Vagina (tissue), 2 donors: ENCODE measurements at regions not wholly inside any gene's neighbourhood (a gene's known extent, or its start where the extent isn't known, plus 50 kb on each side); places are given as distances from the start of the nearest gene placed in this dataset.

Experiments used
- POLR2A ChIP-seq, 2 donors: fragments of 450-650 bp; IDR thresholded peaks; one replicate each; pipeline ENCODE4 v1.6.1; 2017; ENCODE audit warnings: antibody characterized with exemption in 2 of 2, mild to moderate bottlenecking in 2 of 2, moderate library complexity in 2 of 2
- POLR2AphosphoS5 ChIP-seq, 2 donors: sonication (generic); formaldehyde crosslinking; IDR thresholded peaks; one replicate each; pipeline ENCODE4 v1.9.0; 2017; ENCODE audit warnings: antibody characterized with exemption in 2 of 2, mild to moderate bottlenecking in 2 of 2, low read depth in 1 of 2; ENCODE audit not compliant: insufficient read depth in 1 of 2
- TF ChIP-seq, protein P1 (sequence below), 3 experiments: fragments of 450-650 bp in 2 of 3; fragments of 200-600 bp in 1 of 3; sonication (generic) in 1 of 3; IDR thresholded peaks; one replicate each; pipeline ENCODE4 v1.5.1; 2017 to 2019; ENCODE audit warnings: antibody characterized with exemption in 3 of 3, mild to moderate bottlenecking in 2 of 3, moderate library complexity in 2 of 3

DNA sequence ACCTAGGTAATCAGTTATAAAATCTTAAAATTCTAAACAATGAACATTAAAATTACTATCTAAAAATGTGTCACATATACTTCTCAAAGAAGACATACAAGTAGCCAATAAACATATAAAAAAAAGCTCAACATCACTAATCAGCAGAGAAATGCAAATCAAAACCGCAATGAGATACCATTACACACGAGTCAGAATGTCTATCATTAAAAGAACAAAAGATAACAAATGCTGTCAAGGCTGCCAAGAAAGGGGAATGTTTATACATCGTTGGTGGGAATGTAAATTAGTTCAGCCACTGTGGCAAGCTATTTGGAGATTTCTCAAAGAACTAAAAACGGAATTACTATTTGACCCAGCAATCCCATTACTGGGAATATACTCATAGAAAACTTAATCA lies 310.3 kb upstream of the EDNRB start:
- TF ChIP-seq POLR2A (IDR thresholded peaks at IDR 0.05): no peak
- TF ChIP-seq, protein P1, sequence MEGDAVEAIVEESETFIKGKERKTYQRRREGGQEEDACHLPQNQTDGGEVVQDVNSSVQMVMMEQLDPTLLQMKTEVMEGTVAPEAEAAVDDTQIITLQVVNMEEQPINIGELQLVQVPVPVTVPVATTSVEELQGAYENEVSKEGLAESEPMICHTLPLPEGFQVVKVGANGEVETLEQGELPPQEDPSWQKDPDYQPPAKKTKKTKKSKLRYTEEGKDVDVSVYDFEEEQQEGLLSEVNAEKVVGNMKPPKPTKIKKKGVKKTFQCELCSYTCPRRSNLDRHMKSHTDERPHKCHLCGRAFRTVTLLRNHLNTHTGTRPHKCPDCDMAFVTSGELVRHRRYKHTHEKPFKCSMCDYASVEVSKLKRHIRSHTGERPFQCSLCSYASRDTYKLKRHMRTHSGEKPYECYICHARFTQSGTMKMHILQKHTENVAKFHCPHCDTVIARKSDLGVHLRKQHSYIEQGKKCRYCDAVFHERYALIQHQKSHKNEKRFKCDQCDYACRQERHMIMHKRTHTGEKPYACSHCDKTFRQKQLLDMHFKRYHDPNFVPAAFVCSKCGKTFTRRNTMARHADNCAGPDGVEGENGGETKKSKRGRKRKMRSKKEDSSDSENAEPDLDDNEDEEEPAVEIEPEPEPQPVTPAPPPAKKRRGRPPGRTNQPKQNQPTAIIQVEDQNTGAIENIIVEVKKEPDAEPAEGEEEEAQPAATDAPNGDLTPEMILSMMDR (IDR thresholded peaks at IDR 0.05): no peak
- TF ChIP-seq POLR2AphosphoS5 (IDR thresholded peaks at IDR 0.05; ENCODE audit: insufficient read depth in 1 of 2, low read depth in 1 of 2): no peak
